ENCODE measurements at regions not wholly inside any gene's neighbourhood (a gene's known extent, or its start where the extent isn't known, plus 50 kb on each side); places are given as distances from the start of the nearest gene placed in this dataset.

DNA sequence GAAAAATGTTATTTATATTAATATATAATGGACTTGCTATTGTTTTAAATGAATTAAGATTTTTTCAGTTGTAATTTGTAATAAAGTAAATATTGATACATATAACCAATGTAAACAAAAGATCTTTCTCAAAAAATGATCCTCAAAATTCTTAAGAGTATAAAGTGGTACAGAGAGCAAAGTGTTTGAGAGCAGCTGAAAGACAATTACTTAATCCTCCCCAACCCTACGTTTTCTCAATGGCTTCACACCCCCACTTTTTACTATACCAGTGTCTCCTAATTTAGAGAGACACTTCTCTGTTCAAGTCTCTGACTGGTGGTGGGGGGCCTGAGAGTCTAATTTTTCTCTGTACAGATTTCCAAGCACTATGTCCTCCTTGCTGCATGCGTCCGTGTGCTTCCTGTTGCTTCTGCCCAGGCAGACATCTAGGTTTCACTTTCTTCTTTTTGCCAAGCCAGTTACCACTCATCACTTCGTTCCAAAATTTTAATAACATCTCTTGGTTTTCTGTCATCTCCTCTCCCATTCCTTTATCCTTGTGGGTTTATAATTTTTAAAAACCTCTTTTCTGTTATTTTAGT is 276.3 kb upstream of the DNAJC19 start:
- TF ChIP-seq, protein P1, sequence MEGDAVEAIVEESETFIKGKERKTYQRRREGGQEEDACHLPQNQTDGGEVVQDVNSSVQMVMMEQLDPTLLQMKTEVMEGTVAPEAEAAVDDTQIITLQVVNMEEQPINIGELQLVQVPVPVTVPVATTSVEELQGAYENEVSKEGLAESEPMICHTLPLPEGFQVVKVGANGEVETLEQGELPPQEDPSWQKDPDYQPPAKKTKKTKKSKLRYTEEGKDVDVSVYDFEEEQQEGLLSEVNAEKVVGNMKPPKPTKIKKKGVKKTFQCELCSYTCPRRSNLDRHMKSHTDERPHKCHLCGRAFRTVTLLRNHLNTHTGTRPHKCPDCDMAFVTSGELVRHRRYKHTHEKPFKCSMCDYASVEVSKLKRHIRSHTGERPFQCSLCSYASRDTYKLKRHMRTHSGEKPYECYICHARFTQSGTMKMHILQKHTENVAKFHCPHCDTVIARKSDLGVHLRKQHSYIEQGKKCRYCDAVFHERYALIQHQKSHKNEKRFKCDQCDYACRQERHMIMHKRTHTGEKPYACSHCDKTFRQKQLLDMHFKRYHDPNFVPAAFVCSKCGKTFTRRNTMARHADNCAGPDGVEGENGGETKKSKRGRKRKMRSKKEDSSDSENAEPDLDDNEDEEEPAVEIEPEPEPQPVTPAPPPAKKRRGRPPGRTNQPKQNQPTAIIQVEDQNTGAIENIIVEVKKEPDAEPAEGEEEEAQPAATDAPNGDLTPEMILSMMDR (IDR thresholded peaks at IDR 0.05; ENCODE audit: poor library complexity, severe bottlenecking), result no peak
- TF ChIP-seq EZH2 (IDR thresholded peaks at IDR 0.05; ENCODE audit: borderline replicate concordance, insufficient read depth, low read length, poor library complexity, severe bottlenecking) (no peak), POLR2AphosphoS5 (IDR thresholded peaks at IDR 0.05) (no peak), RAD21 (conservative IDR thresholded peaks at IDR 0.05) (no peak), EP300 (conservative IDR thresholded peaks at IDR 0.05; ENCODE audit: poor library complexity, severe bottlenecking) (no peak)

All from neural cell (in vitro differentiated cells).